GM12878 (cell line): ENCODE measurements at regions not wholly inside any gene's neighbourhood (a gene's known extent, or its start where the extent isn't known, plus 50 kb on each side); places are given as distances from the start of the nearest gene placed in this dataset.

Experiments used
- ATAC-seq: fragments of 200-7000 bp; cut with Tn5 transposase; 3 replicates; pipeline ENCODE4 v1.9.1; 2020; ENCODE audit warnings: mild to moderate bottlenecking, moderate library complexity
- BruUV-seq: library from RNA; stranded (reverse); fragments of 400-500 nt; replicated peaks from 2 replicates; lab custom pipeline; 2021; lab: Mats Ljungman, UMichigan
- CTCF ChIA-PET: fragments of 300-600 bp; sonication (Branson Sonifier 250); formaldehyde crosslinking; extraction: SDS; loops from one replicate; lab custom pipeline; 2021; ENCODE audit warnings: inconsistent platforms; lab: Yijun Ruan, JAX
- POLR2A ChIA-PET: fragments of 350-600 bp; formaldehyde crosslinking; extraction: SDS; loops from one replicate; lab custom pipeline; 2021; ENCODE audit warnings: inconsistent platforms; lab: Charles Lee
- RAD21 ChIA-PET: fragments of 300-600 bp; sonication (Branson Sonifier 250); formaldehyde crosslinking; loops from one replicate; lab custom pipeline; 2023; ENCODE audit warnings: antibody characterized with exemption; ENCODE audit not compliant: unreplicated experiment; lab: Charles Lee
- SMC1A ChIA-PET: fragments of 300-600 bp; sonication (Branson Sonifier 250); formaldehyde crosslinking; loops from one replicate; lab custom pipeline; 2023; ENCODE audit not compliant: unreplicated experiment, uncharacterized antibody; lab: Charles Lee
- DNase-seq: peaks from one replicate; pipeline ENCODE4 v3.0.0-alpha.2; 2011; ENCODE audit warnings: low read depth, low spot score
- FAIRE-seq: peaks from 3 replicates; lab custom pipeline; 2011; peaks lifted over from hg19 to GRCh38; lab: Jason Lieb, UNC
- H2AFZ ChIP-seq: 2 replicates; pipeline ENCODE4 v1.6.0; 2011; ENCODE audit warnings: low read depth, low read length, control low read depth; ENCODE audit not compliant: control insufficient read depth
- H3K27ac ChIP-seq: 2 replicates; pipeline ENCODE4 v1.5.1; 2011; ENCODE audit warnings: control low read depth; ENCODE audit not compliant: control insufficient read depth, insufficient read depth
- H3K27me3 ChIP-seq, 2 experiments: replicated peaks in 1 of 2; 2 replicates each; pipeline versions ENCODE4 v1.6.0 to v1.6.1; 2011; ENCODE audit warnings: low read length in 1 of 2; ENCODE audit not compliant: control insufficient read depth in 2 of 2, insufficient read depth in 2 of 2
- H3K36me3 ChIP-seq, 2 experiments: 2 replicates each; pipeline ENCODE4 v1.5.1; 2011; ENCODE audit warnings: low read length in 1 of 2; ENCODE audit not compliant: control insufficient read depth in 2 of 2, insufficient read depth in 2 of 2
- H3K4me1 ChIP-seq: 2 replicates; pipeline ENCODE4 v1.6.1; 2011; ENCODE audit warnings: mild to moderate bottlenecking, low read length, moderate library complexity, mixed read lengths; ENCODE audit not compliant: control insufficient read depth, insufficient read depth
- H3K4me2 ChIP-seq: 2 replicates; pipeline ENCODE4 v1.6.0; 2011; ENCODE audit warnings: control low read depth; ENCODE audit not compliant: control insufficient read depth, insufficient read depth
- H3K4me3 ChIP-seq: fragments of 200-600 bp; sonication (generic); 2 replicates; pipeline ENCODE4 v1.5.1; 2016
- H3K79me2 ChIP-seq: 2 replicates; pipeline ENCODE4 v1.6.0; 2011; ENCODE audit warnings: low read length; ENCODE audit not compliant: control insufficient read depth, insufficient read depth
- H3K9ac ChIP-seq: 2 replicates; pipeline ENCODE4 v1.8.0; 2011; ENCODE audit warnings: low read length, control low read depth, mixed read lengths; ENCODE audit not compliant: control insufficient read depth, insufficient read depth
- H3K9me3 ChIP-seq: replicated peaks from 3 replicates; pipeline ENCODE4 v1.5.1; 2011; ENCODE audit warnings: mild to moderate bottlenecking, low read length; ENCODE audit not compliant: control insufficient read depth, insufficient read depth
- H4K20me1 ChIP-seq: 2 replicates; pipeline ENCODE4 v1.6.0; 2011; ENCODE audit not compliant: control insufficient read depth, insufficient read depth
- ATF3 ChIP-seq: IDR thresholded peaks from 2 replicates; pipeline ENCODE4 v1.6.1; 2011; ENCODE audit warnings: low read depth, mild to moderate bottlenecking, low read length, moderate library complexity, borderline replicate concordance; ENCODE audit errors: extremely low read depth
- CEBPB ChIP-seq, 2 experiments: fragments of 150-350 bp in 1 of 2; IDR thresholded peaks; 2 replicates each; pipeline ENCODE4 v1.6.1; 2012 to 2014; ENCODE audit warnings: low read depth in 2 of 2, low read length in 2 of 2, borderline replicate concordance in 1 of 2, inconsistent platforms in 1 of 2
- DPF2 ChIP-seq: fragments of 450-650 bp; IDR thresholded peaks from 2 replicates; pipeline ENCODE4 v1.6.1; 2017; ENCODE audit warnings: mild to moderate bottlenecking
- KLF5 ChIP-seq: fragments of 450-650 bp; IDR thresholded peaks from 2 replicates; pipeline ENCODE4 v1.6.1; 2014; ENCODE audit warnings: mild to moderate bottlenecking; ENCODE audit not compliant: partially characterized antibody
- NFYA ChIP-seq: IDR thresholded peaks from 2 replicates; pipeline ENCODE4 v1.6.1; 2011; ENCODE audit warnings: low read depth, mild to moderate bottlenecking, low read length, improper control_type of control experiment, borderline replicate concordance
- NFYB ChIP-seq: IDR thresholded peaks from 2 replicates; pipeline ENCODE4 v1.6.1; 2011; ENCODE audit warnings: low read depth, mild to moderate bottlenecking, low read length, improper control_type of control experiment, moderate library complexity; ENCODE audit not compliant: insufficient read depth
- NR2C2 ChIP-seq: IDR thresholded peaks from 2 replicates; pipeline ENCODE4 v1.6.1; 2011; ENCODE audit warnings: borderline replicate concordance, low read depth; ENCODE audit not compliant: control insufficient read depth, insufficient read length
- RAD51 ChIP-seq: fragments of 450-650 bp; IDR thresholded peaks from 2 replicates; pipeline ENCODE4 v1.6.1; 2016; ENCODE audit warnings: moderate library complexity, mild to moderate bottlenecking, inconsistent platforms
- SIX5 ChIP-seq: IDR thresholded peaks from 2 replicates; pipeline ENCODE4 v1.6.1; 2011; ENCODE audit warnings: mild to moderate bottlenecking, low read depth, low read length, moderate library complexity; ENCODE audit not compliant: severe bottlenecking
- USF1 ChIP-seq: IDR thresholded peaks from 2 replicates; pipeline ENCODE4 v1.6.1; 2011; ENCODE audit warnings: borderline replicate concordance, low read depth, mild to moderate bottlenecking, moderate library complexity, mixed read lengths, low read length; ENCODE audit not compliant: insufficient read depth; ENCODE audit errors: extremely low read length
- YY1 ChIP-seq: IDR thresholded peaks from 2 replicates; pipeline ENCODE4 v1.6.1; 2011; ENCODE audit warnings: low read depth, mild to moderate bottlenecking, low read length
- ZNF217 ChIP-seq: fragments of 450-650 bp; IDR thresholded peaks from 2 replicates; pipeline ENCODE4 v1.6.1; 2017; ENCODE audit warnings: antibody characterized with exemption, mild to moderate bottlenecking
- WGBS: methylation state at CpG from one replicate; pipeline ENCODE4 v1.1.6; 2016; ENCODE audit warnings: low lambda C conversion rate; ENCODE audit not compliant: insufficient replicate concordance, insufficient coverage; ENCODE audit errors: missing lambda C conversion rate; 5-methylcytosine and 5-hydroxymethylcytosine counted together
- in situ Hi-C: fragments of 300-500 bp; cut with MboI; formaldehyde crosslinking; loops from 9 replicates; pipeline ENCODE4 v1.14.3; 2018; ENCODE audit warnings: mixed read lengths
- intact Hi-C: fragments of 100-400 bp; cut with micrococcal nuclease; formaldehyde crosslinking; loops from one replicate; pipeline ENCODE4 v1.14.2; 2022; ENCODE audit not compliant: unreplicated experiment
- TF ChIP-seq, protein P1 (sequence below): IDR thresholded peaks from 2 replicates; pipeline ENCODE4 v1.6.1; 2012; ENCODE audit warnings: low read depth, low read length, improper control_type of control experiment

DNA sequence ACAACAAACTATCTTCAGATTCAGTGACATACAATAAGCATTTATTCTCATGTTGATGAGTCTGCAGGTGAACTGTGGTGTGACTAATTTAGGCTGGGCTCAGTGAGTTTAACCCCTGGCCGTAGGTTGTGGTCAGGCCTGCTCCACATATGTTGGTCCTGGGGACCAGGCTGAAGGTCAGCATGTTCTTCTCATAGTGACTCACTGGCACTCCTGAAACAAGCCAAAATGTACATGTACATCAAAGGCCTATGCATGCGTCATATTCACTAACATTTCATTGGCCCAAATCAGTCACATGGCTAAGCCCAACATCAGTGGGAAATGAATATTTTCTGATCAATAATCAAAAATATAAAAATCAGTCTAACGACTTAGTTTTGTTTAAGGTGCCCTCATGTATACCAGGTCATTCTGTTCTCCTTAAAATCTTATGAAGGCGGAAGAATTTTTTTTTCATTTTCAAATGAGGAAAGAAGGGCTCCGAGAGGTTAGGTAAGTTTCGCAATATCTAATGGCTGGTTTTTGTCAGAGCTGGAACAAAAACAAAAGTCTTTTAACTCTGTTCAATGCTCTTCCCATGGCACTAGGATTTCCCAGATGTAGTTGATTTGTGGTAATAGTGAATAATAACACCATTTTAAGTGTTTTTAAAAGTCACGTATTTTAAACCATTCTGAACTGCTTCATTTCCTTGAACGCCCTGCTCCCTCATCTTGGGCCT lies 148.5 kb downstream of the MFSD1 start:
- no peaks in the 10 kb centered on the region; a peak in 3 of 4 replicates for H3K27me3 ChIP-seq
- no peak overlapping the region for H3K4me2 ChIP-seq
- DNase-seq (no peak), ATAC-seq (no peak), FAIRE-seq (no peak)
- H3K4me3 ChIP-seq = no peak overlapping the region
- H4K20me1 ChIP-seq = no peaks in the 10 kb centered on the region
- no TSS peak for BruUV-seq
- TF ChIP-seq NFYB (peak; percentile 56), ATF3 (no peak), DPF2 (no peak), USF1 (no peak)
- in situ Hi-C loops = no loop called here
- RAD21 ChIA-PET = no interaction called here
- POLR2A ChIA-PET = no interaction called here
- H3K4me1 ChIP-seq = no peaks in the 10 kb centered on the region
- no peaks in the 10 kb centered on the region for H3K9me3 ChIP-seq
- intact Hi-C loops = no loop called here
- SMC1A ChIA-PET = no interaction called here
- no peaks in the 10 kb centered on the region for H3K79me2 ChIP-seq
- H3K27ac ChIP-seq = no peak overlapping the region
- 46% methylated on average over 8 of the region's 8 CpGs for WGBS
- H3K9ac ChIP-seq = no peak overlapping the region
- H2AFZ ChIP-seq = no peak overlapping the region
- CTCF ChIA-PET = no interaction called here
- no peaks in the 10 kb centered on the region for H3K36me3 ChIP-seq

- in situ Hi-C loops = no loop called here
- ATAC-seq (no peak), FAIRE-seq (no peak), DNase-seq (no peak)
- BruUV-seq = no TSS peak
- TF ChIP-seq RAD51 = no peak
- TF ChIP-seq NFYA = no peak
- TF ChIP-seq NR2C2 = no peak
- TF ChIP-seq CEBPB (IDR thresholded peaks at IDR 0.05; ENCODE audit: borderline replicate concordance in 1 of 2, low read depth in 2 of 2, low read length in 2 of 2) = no peak
- no peak for TF ChIP-seq ZNF217
- TF ChIP-seq KLF5 = no peak
- no peak for TF ChIP-seq SIX5
- no peak for TF ChIP-seq YY1
- TF ChIP-seq, protein P1, sequence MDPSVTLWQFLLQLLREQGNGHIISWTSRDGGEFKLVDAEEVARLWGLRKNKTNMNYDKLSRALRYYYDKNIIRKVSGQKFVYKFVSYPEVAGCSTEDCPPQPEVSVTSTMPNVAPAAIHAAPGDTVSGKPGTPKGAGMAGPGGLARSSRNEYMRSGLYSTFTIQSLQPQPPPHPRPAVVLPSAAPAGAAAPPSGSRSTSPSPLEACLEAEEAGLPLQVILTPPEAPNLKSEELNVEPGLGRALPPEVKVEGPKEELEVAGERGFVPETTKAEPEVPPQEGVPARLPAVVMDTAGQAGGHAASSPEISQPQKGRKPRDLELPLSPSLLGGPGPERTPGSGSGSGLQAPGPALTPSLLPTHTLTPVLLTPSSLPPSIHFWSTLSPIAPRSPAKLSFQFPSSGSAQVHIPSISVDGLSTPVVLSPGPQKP = no peak
- no peak overlapping the region for H2AFZ ChIP-seq
- H4K20me1 ChIP-seq = no peaks in the 10 kb centered on the region
- RAD21 ChIA-PET = no interaction called here
- intact Hi-C loops = no loop called here
- WGBS = 36% methylated on average over 1 of the region's 1 CpG
- CTCF ChIA-PET = no interaction called here
- SMC1A ChIA-PET = no interaction called here
- H3K4me2 ChIP-seq = no peak overlapping the region
- H3K27ac ChIP-seq = no peak overlapping the region
- no peaks in the 10 kb centered on the region for H3K36me3 ChIP-seq
- no peak overlapping the region for H3K9ac ChIP-seq
- no peaks in the 10 kb centered on the region for H3K79me2 ChIP-seq
- H3K27me3 ChIP-seq = no peaks in the 10 kb centered on the region; a peak in 3 of 4 replicates
- no peaks in the 10 kb centered on the region for H3K4me1 ChIP-seq
- no peak overlapping the region for H3K4me3 ChIP-seq
- POLR2A ChIA-PET = interaction anchor here (0.7 kb wide), 1 partner anchor 37 kb away, joined by 3 read pairs; no protein-coding TSS in a partner anchor
- no peaks in the 10 kb centered on the region for H3K9me3 ChIP-seq
Observed at GRCh38 chr3:158953131-158953530, 151.3 kb downstream of the MFSD1 start.
